GM21619 (cell line): ENCODE measurements at regions not wholly inside any gene's neighbourhood (a gene's known extent, or its start where the extent isn't known, plus 50 kb on each side); places are given as distances from the start of the nearest gene placed in this dataset.

ENCODE experiments used
- ATAC-seq: cut with Tn5 transposase; IDR thresholded peaks from one replicate; pipeline ENCODE4 v1.9.1; 2021; ENCODE audit not compliant: unreplicated experiment

- no peak for ATAC-seq
Measured at GRCh38 chr16:85464383-85465305, 148.5 kb upstream of the GSE1 start.

- no peak for ATAC-seq
Measured at GRCh38 chr16:85465328-85466303, 147.5 kb upstream of the GSE1 start.

GRCh38 chr16:85466304-85466700 is 146.8 kb upstream of the GSE1 start:
- no peak for ATAC-seq

GRCh38 chr16:85466989-85467388 is 146.1 kb upstream of the GSE1 start:
- ATAC-seq = no peak

- no peak for ATAC-seq
Measured at GRCh38 chr16:85469929-85470590, 143.1 kb upstream of the GSE1 start.

- no peak for ATAC-seq
Measured at GRCh38 chr16:85470873-85471272, 142.2 kb upstream of the GSE1 start.

- no peak for ATAC-seq
Measured at GRCh38 chr16:85471469-85472431, 141.4 kb upstream of the GSE1 start.

- no peak for ATAC-seq
Measured at GRCh38 chr16:85472514-85472913, 140.6 kb upstream of the GSE1 start.

- ATAC-seq = no peak
Measured at GRCh38 chr16:85473323-85473722, 139.8 kb upstream of the GSE1 start.

GRCh38 chr16:85473909-85474620 is 139.1 kb upstream of the GSE1 start:
- ATAC-seq = no peak

GRCh38 chr16:85474621-85475217 is 138.4 kb upstream of the GSE1 start:
- no peak for ATAC-seq

GRCh38 chr16:85475233-85475632 is 137.9 kb upstream of the GSE1 start:
- no peak for ATAC-seq

- no peak for ATAC-seq
Measured at GRCh38 chr16:85475691-85476300, 137.3 kb upstream of the GSE1 start.

GRCh38 chr16:85476389-85476788 is 136.7 kb upstream of the GSE1 start:
- ATAC-seq = no peak

GRCh38 chr16:85477801-85478363 is 135.2 kb upstream of the GSE1 start:
- ATAC-seq = no peak

GRCh38 chr16:85479972-85480726 is 133.0 kb upstream of the GSE1 start:
- ATAC-seq = no peak

- ATAC-seq = no peak
Measured at GRCh38 chr16:85480727-85481101, 132.4 kb upstream of the GSE1 start.

- ATAC-seq = no peak
Measured at GRCh38 chr16:85481206-85481605, 131.9 kb upstream of the GSE1 start.
